ENCODE measurements at regions not wholly inside any gene's neighbourhood (a gene's known extent, or its start where the extent isn't known, plus 50 kb on each side); places are given as distances from the start of the nearest gene placed in this dataset.

DNA sequence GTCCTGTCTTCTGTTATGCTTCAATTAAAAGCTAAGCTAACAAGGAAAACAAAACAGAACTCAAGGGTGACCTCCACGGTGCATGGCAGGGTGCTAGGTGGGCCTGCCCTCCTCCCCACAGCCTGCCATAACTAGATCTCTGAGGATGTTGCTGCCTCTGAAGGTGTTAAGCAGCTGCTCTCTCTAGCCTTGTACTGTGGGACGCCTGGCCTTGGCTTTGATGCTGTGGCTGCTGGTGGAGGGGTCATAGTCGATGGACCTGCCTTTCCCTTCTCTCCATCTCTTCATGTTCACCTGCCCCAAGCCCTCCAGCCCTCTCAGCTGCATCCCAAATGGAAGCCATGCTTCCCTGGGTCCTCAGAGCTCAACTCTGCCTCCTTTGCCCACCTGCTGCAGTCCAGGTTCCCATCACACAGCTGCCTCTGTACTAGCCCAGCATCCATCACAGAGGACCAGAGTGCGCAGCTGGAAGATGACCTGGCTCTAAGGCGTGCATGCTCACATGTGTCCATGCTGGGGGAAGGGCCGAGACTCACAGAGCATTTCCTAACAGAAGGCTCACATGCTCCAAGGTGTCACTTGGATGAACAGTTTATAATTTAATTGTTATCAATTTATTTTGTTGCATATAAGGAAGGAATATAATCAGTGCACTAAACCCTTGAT lies 180.3 kb upstream of the E2F8 start:
- Histone ChIP-seq H2BK12ac (ENCODE audit: low read depth, low read length) (no peak overlapping the region), H3K9me3 (ENCODE audit: insufficient read depth in 2 of 2, low read depth in 1 of 2, low read length in 1 of 2) (no peaks in the 10 kb centered on the region), H4K20me1 (replicated peaks in 1 of 2; ENCODE audit: control insufficient read depth in 1 of 2, insufficient read depth in 2 of 2, low read length in 2 of 2) (no peaks in the 10 kb centered on the region), H3K56ac (replicated peaks; ENCODE audit: insufficient read length, low read depth, low read length) (no peak overlapping the region), H3K23me2 (ENCODE audit: low read depth, low read length) (no peaks in the 10 kb centered on the region), H3K27ac (ENCODE audit: low read depth, low read length) (no peak overlapping the region), H2BK5ac (ENCODE audit: low read depth, low read length) (no peak overlapping the region), H3K18ac (ENCODE audit: extremely low read depth, low read length) (no peak overlapping the region), H3K27me3 (replicated peaks in 1 of 4; ENCODE audit: control insufficient read depth in 3 of 4, extremely low read depth in 1 of 4, insufficient read depth in 3 of 4, low read length in 3 of 4) (no peaks in the 10 kb centered on the region), H2AK5ac (ENCODE audit: low read depth, low read length) (no peak overlapping the region), H3K9ac (replicated peaks in 1 of 4; ENCODE audit: extremely low read depth in 1 of 4, low read depth in 3 of 4, low read length in 3 of 4) (no peak overlapping the region), H3K14ac (ENCODE audit: insufficient read length) (no peak overlapping the region), H4K91ac (replicated peaks; ENCODE audit: insufficient read length, low read length) (no peak overlapping the region), H4K5ac (ENCODE audit: insufficient read length, low read depth, low read length) (no peak overlapping the region), H3K4ac (replicated peaks; ENCODE audit: insufficient read length, low read depth, low read length) (no peak overlapping the region), H2BK20ac (ENCODE audit: low read length) (no peak overlapping the region), H3K79me2 (ENCODE audit: control insufficient read depth in 1 of 2, insufficient read depth in 2 of 2, low read length in 2 of 2) (no peaks in the 10 kb centered on the region), H3K4me1 (replicated peaks in 1 of 4; ENCODE audit: control insufficient read depth in 3 of 4, insufficient read depth in 4 of 4, low read length in 3 of 4) (no peaks in the 10 kb centered on the region), H2BK15ac (ENCODE audit: low read length) (no peak overlapping the region), H3K4me2 (ENCODE audit: insufficient read depth in 1 of 2, low read depth in 2 of 2, low read length in 2 of 2) (no peak overlapping the region), H3K4me3 (ENCODE audit: extremely low read depth in 1 of 4, insufficient read depth in 2 of 4, low read depth in 3 of 4, low read length in 4 of 4) (no peak overlapping the region), H2BK120ac (replicated peaks; ENCODE audit: low read depth, low read length) (no peak overlapping the region), H3K79me1 (ENCODE audit: low read depth, low read length) (no peaks in the 10 kb centered on the region; the same call in 1 of the 2 replicates), H3K23ac (ENCODE audit: insufficient read length) (no peak overlapping the region), H3K36me3 (ENCODE audit: control insufficient read depth in 2 of 4, insufficient read depth in 4 of 4, low read length in 3 of 4) (no peaks in the 10 kb centered on the region), H2AFZ (ENCODE audit: low read length) (no peak overlapping the region), H4K8ac (ENCODE audit: extremely low read depth, insufficient read depth, low read length) (no peak overlapping the region)
- ChIA-PET CTCF (ENCODE audit: partially characterized antibody) (interaction anchor here (1.1 to 2.1 kb wide), 4 partner anchors 9 to 133 kb away, joined by 4 to 5 read pairs (median 4); no protein-coding TSS in a partner anchor), POLR2A (ENCODE audit: partially characterized antibody) (no interaction called here)
- DNase-seq (ENCODE audit: low read depth in 1 of 2, low spot score in 2 of 2) (no peak), FAIRE-seq (no peak)
- WGBS, 2 experiments (ENCODE audit: extremely low coverage in 1 of 2, insufficient coverage in 1 of 2, insufficient read length in 1 of 2, insufficient replicate concordance in 2 of 2, low coverage in 1 of 2, low lambda C conversion rate in 2 of 2, missing lambda C conversion rate in 1 of 2), result 95% methylated on average over 6 of the region's 6 CpGs; no CpG with 5 or more reads in 1 of the 2 experiments
- TF ChIP-seq EGR1 (IDR thresholded peaks at IDR 0.05; ENCODE audit: borderline replicate concordance, low read depth, low read length) (no peak), TAF7 (optimal IDR thresholded peaks at IDR 0.05; ENCODE audit: borderline replicate concordance, low read depth, low read length) (no peak), CBX8 (IDR thresholded peaks at IDR 0.05; ENCODE audit: borderline replicate concordance, low read depth, low read length) (no peak), TBP (IDR thresholded peaks at IDR 0.05; ENCODE audit: low read depth, low read length) (no peak), CHD1 (IDR thresholded peaks at IDR 0.05; ENCODE audit: low read depth, low read length) (no peak), SRF (IDR thresholded peaks at IDR 0.05; ENCODE audit: low read depth, low read length) (no peak), SAP30 (IDR thresholded peaks at IDR 0.05; ENCODE audit: insufficient read depth, insufficient replicate concordance, low read length) (no peak), ZNF274 (IDR thresholded peaks at IDR 0.05; ENCODE audit: borderline replicate concordance, extremely low read depth, low read length) (no peak), RXRA (IDR thresholded peaks at IDR 0.05; ENCODE audit: insufficient read depth, low read depth, low read length) (no peak)
- TF ChIP-seq, protein P1, sequence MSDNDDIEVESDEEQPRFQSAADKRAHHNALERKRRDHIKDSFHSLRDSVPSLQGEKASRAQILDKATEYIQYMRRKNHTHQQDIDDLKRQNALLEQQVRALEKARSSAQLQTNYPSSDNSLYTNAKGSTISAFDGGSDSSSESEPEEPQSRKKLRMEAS (IDR thresholded peaks at IDR 0.05), result no peak
- TF ChIP-seq, protein P2, sequence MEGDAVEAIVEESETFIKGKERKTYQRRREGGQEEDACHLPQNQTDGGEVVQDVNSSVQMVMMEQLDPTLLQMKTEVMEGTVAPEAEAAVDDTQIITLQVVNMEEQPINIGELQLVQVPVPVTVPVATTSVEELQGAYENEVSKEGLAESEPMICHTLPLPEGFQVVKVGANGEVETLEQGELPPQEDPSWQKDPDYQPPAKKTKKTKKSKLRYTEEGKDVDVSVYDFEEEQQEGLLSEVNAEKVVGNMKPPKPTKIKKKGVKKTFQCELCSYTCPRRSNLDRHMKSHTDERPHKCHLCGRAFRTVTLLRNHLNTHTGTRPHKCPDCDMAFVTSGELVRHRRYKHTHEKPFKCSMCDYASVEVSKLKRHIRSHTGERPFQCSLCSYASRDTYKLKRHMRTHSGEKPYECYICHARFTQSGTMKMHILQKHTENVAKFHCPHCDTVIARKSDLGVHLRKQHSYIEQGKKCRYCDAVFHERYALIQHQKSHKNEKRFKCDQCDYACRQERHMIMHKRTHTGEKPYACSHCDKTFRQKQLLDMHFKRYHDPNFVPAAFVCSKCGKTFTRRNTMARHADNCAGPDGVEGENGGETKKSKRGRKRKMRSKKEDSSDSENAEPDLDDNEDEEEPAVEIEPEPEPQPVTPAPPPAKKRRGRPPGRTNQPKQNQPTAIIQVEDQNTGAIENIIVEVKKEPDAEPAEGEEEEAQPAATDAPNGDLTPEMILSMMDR (IDR thresholded peaks at IDR 0.05; ENCODE audit: control extremely low read depth in 1 of 3, insufficient read depth in 1 of 3, low read depth in 1 of 3, low read length in 3 of 3), result no peak
